ENCODE measurements at regions not wholly inside any gene's neighbourhood (a gene's known extent, or its start where the extent isn't known, plus 50 kb on each side); places are given as distances from the start of the nearest gene placed in this dataset.
"Not testable (repeated sequence)": the region's sequence is repeated elsewhere in the genome, so short reads cannot be mapped to it uniquely, and the experiment has no call there.

GRCh38 chr6:137810554-137811120 is 56.4 kb upstream of the TNFAIP3 start:
- no peak for DNase-seq

GRCh38 chr6:137811121-137811915 is 55.7 kb upstream of the TNFAIP3 start:
- DNase-seq: peak; percentile 63 to 72

- DNase-seq: no peak
These were observed 55.0 kb upstream of the TNFAIP3 start for GRCh38 chr6:137811916-137812553.

GRCh38 chr6:137813308-137813970 is 53.6 kb upstream of the TNFAIP3 start:
- no peak for DNase-seq

- not testable (repeated sequence) for DNase-seq
These were observed 53.0 kb upstream of the TNFAIP3 start for GRCh38 chr6:137814030-137814429.

- DNase-seq: no peak
These were observed 51.4 kb upstream of the TNFAIP3 start for GRCh38 chr6:137815692-137816091.

GRCh38 chr6:137816133-137816579 is 50.9 kb upstream of the TNFAIP3 start:
- DNase-seq: no peak

GRCh38 chr6:137816688-137817618 is 50.1 kb upstream of the TNFAIP3 start:
- DNase-seq: no peak
